A172 (cell line): ENCODE measurements at regions not wholly inside any gene's neighbourhood (a gene's known extent, or its start where the extent isn't known, plus 50 kb on each side); places are given as distances from the start of the nearest gene placed in this dataset.

Source experiments
- DNase-seq: peaks from one replicate; pipeline ENCODE4 v3.0.0-alpha.2; 2015; ENCODE audit warnings: low spot score

DNA sequence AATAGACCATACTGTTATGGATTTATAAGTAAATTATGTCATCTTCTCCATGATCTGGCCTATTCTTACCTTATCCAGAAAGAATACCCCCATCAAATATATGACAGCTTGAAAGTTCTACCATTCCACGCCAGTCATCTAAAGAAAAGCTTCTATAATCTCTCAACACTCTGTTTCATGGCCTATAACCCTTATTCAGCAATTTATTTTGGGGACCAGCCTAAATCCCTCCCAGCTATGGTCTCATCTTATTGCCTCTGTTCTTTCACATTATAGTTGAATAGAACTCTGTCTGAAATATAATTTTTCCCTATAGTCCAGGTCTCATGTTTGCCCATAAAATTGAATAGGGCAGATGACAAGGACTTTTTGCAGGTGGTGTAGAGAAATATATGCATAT, 2387.6 kb upstream of the WWC1 start:
- no peak for DNase-seq

DNA sequence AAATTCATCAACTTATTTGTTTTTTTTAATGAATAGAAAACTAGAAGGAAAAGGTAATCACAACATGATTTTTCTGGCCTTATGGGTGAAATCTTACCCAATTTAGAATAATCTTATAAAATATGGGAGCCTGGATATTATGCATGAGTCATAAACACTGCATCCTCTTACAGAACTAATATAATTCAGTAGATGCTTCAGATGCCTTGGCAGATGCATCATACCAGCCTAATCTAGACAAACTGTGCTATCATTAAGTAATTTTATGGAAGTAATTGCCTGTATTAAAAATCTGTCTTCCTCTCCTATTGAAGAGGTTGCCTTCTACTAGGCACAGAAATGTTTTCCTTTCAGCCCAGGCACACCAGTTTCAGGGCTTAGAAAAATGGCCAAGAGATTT, 2384.6 kb upstream of the WWC1 start:
- DNase-seq = peak; percentile 6

DNA sequence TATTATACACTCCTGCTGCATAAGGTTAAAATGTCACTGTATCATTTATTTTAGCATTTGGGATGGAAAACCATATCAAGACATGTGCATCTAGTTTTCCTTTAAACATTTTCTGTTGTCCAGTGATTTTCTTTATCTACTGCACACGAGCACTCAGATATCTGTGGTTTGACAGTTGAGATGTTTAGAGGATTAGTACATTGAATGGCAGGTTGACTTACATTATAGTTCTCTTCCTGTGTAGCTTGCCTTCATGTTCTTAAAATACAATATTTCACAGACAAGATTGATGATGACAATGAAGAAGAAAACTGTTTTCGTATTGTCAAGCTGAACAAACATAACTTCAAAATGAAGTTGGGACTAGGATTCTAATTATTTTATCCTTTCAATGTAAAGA, 2378.4 kb upstream of the WWC1 start:
- no peak for DNase-seq

DNA sequence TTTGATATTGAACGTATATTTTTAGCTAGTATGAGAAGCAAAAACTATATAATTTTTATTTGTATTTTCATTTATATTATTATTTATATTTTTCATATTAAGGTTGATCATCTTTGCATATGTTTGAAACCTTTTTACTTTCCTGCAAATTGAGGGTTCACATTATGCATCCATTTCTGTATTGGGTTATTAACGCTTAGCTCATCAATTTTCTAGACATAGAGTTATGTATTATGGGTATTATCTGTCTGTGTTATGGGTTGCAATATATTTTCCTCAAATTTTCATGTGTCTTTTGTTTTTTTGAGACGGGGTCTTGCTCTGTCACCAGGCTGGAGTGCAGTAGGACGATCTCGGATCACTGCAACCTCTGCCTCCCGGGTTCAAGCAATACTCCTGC, 2377.0 kb upstream of the WWC1 start:
- no peak for DNase-seq

DNA sequence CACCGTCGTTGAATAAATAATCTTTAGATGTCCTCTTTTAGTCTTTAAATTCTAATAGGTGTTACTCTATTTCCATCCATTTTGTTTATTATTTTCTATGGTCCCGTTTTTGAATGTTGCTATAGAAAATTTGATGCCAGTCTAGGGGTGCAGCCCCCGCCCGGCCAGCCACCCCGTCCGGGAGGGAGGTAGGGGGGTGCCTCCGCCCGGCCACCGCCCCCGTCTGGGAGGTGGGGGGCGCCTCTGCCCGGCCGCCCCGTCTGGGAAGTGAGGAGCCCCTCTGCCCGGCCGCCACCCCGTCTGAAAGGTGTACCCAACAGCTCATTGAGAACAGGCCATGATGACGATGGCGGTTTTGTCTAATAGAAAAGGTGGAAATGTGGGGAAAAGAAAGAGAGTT, 2372.2 kb upstream of the WWC1 start:
- DNase-seq = no peak

DNA sequence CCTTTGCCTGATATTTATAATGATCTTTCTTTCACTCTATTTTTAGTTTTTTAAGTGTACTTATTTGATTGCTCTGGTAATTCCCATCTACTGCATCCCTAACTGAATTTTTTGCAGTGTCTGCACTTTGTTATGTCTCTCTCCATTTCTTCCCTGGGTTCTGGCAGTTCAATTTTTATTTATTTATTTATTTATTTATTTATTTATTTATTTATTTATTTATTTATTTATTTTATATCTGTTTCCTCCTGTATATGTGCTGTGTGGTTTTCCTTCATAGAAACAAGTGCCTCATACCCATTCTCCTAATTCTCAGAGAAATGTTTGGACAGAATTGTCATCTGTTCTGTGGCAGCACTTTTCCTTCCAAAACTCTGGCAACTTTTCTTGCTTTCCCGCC, 2370.8 kb upstream of the WWC1 start:
- no peak for DNase-seq

DNA sequence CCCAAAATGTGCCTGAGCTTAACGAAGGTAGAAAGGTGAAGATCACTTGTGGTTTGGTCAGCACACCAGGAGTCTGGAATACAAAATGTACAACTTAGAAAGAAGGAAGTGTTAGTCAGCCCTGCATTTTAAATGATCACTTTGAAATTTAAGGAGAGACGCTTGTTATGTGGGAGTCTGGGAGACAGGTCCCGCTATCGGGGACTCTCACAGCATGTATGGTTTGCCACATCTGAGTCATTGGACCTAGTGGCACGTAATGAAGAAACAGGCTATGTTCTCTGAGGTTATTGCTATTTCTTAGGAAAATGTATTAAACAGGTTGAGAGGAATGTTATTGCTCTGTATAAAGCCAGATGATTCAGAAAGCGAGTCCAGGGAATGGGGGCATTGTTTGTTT, 2362.5 kb upstream of the WWC1 start:
- peak; percentile 42 for DNase-seq

DNA sequence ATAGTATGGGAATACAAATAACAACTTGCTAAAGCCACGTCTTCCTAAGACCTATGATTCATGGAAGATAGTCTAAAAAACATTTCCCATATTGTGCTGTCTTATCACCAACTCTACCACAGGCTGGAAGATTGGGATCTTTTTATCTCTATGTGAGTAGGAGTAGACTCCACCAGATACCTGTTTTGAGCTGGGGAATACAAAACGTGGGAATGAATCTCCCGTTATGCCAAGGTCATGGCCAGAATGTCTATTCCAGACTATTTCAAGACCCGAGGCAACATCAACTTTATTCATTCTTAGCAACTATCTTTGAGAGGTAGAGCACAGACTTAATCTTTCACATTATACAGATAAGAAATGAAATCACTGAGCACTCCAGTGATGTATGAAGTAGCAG, 2350.9 kb upstream of the WWC1 start:
- DNase-seq = no peak

DNA sequence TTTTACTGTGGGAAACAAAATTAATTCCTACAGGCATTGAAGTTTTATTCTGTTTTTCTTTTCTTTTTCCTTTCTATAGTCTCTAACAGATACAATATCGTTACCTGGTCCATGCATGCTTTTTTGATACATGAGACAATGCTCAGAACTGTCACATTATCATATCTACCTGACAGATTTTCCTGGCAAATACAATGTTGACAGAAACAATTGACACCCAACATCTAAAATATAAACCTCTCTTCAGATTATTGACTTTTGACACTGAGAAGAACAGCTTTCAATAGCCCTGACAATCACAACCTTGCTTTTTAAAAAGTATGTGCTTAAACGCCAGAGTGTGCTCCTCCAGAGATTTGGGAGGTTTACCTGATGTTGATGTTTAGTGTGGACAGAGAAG, 2334.6 kb upstream of the WWC1 start:
- DNase-seq = no peak

DNA sequence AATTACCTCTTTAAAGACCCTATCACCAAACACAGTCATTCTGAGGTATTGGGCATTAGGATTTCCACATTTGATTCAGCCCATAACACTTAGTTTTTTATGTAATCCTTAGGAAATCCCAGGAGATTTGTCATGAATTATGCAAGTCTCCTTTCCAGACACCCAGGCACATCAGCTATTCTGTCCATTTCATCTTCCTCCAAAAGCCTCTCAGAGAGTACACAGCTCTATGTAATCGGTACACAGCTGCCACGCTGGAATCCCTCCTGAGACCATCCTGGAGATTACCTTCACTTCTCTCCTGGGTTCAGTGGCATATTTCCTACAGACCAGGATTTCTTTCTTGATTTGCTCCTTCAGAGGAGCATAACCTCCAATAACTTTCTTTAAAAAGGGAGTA, 2309.8 kb upstream of the WWC1 start:
- no peak for DNase-seq

DNA sequence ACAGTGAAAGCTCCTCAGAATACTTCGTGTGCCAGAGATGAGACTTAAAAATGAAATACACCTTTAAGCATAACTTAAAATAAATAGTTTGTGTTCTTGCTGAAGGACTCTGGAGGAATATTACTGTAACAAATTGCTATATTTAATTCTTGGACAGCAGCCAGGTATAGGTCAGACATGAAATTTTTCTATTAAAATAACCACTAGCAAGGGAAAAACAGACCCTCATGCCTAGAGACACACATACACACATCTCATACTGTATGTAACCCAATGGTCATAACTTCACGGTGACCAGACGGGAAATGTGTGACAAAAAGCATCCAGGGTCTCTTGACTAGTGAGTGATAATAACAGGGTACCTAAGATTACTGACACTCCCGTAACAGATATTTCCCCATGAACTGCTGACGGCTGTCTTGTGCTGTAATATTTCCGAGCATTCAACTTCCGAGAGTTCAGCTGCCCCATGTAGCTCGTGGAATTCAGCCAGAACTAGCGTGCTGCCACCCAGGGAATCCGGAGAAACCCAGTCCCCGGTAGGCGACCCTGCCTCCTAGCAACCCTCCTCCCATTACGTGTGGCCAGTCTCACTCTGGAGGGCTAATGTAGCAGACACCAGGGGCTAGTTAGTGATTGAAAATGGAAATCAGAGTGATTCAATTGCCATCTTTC, 2295.1 kb upstream of the WWC1 start:
- no peak for DNase-seq

DNA sequence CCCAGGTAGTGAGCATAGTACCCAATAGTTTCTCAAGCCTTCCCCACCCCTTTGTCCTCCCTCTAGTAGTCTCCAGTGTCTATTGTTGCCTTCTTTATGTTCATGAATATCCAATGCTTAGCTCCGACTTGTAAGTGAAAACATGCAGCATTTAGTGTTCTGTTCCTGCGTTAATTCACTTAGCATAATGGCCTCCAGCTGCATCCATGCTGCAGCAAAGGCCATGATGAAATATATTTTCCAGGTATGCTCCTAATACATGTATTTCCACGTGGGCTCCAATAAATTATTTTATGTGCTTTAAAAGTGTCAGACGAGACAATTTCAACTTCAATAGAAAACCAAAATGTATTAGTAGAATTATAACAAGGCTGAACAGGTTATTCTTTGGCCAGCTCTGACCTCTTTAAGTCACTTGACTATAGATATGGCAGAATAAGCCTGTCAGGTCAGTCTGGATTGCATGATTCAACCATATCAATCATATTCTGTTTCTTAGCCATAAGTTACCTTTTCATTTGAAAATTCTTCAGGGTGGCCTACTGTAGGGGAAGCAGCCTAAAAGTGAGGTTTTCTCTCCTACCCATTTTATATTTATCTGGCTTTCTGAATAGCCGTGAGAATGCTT, 2291.6 kb upstream of the WWC1 start:
- DNase-seq = no peak

DNA sequence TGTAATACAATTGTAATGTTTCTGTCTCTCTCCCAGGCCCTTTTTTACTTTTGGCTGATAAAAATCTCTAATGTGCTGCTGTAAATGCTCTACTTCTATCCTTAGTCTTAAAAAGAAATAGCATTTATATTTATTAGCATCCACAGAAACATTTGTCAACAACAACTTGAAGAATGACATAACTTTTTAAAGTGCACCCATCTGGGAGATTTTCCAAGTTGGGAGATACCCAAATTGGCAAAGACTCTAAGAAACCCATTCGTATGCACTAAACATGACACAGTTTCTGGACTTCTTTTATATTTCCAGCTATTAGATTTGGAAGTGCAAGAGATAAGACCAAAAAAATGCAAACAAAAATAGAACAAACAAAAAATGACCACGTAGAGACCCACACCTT, 2287.4 kb upstream of the WWC1 start:
- no peak for DNase-seq

DNA sequence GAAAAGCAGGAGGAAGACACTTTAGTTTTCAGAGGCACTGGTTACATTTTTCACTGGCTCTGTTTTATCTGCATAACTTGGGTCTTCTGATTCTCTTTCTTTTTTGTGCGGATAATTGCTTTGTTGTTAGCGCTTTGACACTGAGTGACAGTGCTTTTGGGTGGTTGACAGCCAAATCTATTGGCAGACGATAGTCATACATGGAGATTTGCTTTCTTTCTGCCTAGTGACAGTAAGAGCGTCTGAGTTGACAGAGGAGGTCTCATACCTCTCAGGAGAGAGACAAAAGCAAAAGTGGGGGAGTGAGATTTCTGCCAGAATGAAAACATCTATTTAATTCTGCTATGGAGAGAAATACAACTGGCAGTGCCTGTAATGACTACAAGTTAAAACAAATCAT, 2278.0 kb upstream of the WWC1 start:
- no peak for DNase-seq

DNA sequence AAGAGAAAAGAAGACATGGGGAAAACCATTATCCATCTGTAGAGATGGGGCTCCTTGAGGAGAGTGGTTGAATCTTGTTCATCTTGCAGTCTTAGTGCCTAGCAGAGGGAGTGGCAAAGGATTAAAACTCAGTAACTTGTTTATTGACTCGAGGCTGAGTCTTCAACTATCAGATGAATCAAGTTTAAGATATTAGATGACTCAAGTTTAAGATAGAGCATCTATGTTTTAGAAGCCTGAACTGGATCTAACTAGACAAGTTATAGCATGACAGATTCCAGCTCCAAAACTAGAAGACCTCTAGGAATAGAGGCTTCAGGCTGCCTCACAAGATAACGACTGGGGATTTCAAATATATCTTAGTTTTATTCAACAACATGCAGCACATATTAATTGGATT, 2277.2 kb upstream of the WWC1 start:
- no peak for DNase-seq

DNA sequence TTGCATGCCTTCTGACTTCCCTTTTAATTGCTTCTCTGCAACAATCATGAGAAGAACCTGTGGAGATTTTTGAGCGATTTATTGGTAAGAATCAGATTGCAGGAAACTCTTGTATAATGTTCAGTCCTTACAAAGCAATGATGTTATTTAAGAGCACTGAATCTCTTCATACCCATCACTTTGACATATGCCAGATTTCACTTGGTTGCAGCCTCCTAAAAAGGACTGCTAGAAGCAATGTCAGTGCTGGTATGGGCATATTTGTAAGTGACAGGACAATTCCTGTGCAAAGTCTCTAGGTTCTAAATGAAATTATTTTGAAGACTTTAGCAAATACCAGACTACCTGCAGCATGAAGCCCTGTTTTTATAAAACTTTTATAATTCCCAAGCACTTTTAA, 2272.7 kb upstream of the WWC1 start:
- DNase-seq = no peak

DNA sequence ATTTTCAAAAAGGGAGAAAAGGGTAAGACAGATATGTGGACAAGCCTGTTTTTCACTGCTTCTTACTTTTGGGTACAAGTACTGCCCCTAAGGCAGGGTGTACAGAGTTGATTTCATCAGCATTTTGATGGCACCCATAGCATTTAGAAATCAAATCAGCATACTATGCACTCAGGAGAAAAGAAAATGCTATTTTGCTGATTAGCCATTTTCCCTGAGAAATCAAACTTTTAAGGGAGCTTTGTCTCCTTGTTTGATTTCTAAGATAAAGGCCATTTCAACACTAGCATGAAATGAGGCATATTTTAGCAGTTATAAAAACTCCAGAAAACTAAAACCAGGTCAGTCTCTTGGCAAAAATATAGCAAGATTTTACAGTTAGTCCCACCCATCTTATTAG, 2269.4 kb upstream of the WWC1 start:
- no peak for DNase-seq

DNA sequence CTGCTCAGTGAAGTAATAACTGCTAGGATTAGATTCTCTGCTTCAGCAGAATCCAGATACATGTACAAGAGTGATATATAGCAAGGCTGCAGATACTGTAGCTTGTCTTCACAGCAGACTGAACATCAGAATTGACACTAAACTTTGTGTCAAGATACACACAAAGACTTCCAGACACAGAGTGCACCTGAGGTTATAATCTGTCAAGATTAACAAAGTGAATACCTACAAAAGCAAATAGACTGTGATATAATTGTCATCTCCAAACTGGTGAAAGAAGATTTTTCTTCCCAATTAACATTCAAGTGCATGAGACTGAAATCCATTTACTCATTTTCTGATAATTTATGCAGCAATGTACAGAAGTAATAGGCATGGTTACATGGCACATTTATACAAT, 2266.5 kb upstream of the WWC1 start:
- no peak for DNase-seq

DNA sequence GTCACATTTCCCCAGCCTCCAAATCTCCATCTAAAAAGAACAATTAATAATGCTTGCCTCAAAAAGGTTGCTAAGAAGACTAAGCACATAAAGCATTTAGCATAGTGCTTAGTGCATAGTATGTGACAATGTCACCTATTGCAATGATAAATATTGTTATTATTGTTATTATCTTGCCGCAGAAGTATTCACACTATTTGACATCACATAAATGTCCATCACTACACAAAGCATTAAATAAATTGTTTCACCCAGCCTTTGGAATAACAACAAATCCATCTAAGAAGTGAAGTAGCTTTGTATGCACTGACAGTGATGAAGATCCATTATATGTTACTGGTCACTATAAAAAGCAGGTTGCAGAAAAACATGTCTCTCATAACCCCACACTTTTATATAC, 2263.9 kb upstream of the WWC1 start:
- DNase-seq = no peak

DNA sequence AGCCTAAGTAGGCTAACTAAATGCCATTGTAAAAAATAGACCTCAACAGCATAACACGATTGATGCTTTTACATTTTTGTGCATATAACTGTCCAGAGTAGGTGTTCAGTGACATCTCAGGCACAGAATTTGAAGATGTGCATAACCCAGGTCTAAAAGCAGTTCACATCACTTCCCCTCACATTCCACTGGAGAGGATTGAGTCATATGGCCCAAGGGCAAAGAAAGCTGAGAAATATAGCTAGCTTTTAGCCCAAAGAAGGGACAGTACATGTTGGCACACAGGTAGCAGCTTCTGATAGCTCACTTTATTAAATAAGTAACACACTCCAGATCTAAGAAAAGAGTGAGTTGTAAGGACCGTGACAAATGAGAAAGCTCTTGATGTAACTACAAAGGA, 2259.5 kb upstream of the WWC1 start:
- DNase-seq = no peak

DNA sequence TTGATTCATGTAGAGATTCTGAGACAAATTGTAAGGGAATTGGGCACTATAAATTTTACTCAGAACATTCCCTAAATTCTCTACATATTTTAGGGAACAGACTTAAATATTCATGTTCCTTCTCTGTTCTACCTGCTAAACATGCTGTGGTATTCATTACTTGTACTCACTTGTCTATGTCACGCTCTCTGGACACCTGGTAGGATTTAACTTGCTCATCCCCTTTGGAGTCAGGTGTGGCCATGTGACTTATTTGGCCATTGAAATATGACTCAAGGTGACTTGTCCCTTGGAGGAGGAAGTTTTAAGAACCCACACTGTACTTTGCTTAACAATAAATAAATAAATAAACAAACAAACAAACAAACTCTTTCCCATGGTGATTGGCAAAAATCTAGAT, 2258.8 kb upstream of the WWC1 start:
- DNase-seq = no peak

DNA sequence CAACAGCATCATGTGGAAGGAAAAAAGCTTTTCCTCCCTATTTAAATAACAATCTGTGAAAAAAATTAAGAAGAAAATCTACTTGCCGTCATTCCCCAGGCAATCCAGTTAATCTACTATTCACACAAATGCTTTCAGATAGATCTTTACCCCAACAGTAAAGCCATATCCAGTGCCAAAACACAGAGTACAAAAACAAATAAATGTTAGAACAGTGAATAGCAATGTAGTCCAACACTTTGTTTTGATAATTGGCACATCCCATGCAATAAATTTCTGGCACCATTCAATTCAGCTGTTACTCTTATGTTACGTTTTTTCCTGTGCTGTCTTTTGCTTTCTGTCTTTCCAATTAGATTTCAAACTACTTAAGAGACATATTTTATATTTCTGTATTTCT, 2245.5 kb upstream of the WWC1 start:
- DNase-seq = no peak

DNA sequence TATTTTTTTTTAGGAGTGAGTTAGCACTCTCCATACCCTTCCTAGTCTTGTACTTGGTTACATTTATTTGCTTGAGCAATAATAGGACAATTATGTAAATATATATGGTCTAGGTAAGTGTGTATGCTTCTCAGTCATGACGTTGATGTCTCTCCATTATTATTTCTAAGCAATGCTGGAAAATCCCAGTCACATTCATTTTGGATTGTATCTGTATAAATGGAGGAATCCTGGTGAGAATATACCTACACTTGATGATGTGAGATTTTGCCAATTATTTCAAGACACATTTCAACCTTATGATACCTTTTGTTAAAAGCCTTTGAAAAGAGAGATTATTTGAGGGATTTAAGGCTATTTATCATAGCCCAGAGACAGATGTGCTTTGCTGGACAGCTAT, 2244.5 kb upstream of the WWC1 start:
- DNase-seq = no peak

DNA sequence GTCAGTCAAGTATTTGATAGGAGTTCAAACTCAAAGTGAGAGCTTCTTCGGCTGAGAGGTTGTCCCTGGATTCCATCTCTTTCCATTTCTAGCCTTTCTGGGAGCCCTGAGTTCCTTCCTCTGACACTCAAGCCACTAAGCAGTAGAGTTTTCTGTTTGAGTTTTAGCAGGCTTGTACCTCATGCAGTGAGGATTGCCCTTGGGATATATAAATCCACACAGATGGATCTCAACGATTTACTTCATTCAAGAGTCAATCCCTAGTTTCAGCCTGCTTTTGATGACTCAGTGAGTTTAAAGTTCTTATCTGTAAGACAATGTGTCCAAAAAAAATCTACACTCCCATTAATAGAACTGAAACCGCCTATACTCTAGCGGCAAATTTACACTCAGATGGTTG, 2240.9 kb upstream of the WWC1 start:
- no peak for DNase-seq
